Endodermal cell (in vitro differentiated cells): ENCODE measurements at regions not wholly inside any gene's neighbourhood (a gene's known extent, or its start where the extent isn't known, plus 50 kb on each side); places are given as distances from the start of the nearest gene placed in this dataset.

Experiments
- DNase-seq: peaks from one replicate; pipeline ENCODE4 v3.0.0-alpha.2; 2017
- H3K27ac ChIP-seq: 2 replicates; pipeline ENCODE4 v1.5.1; 2013; ENCODE audit warnings: mild to moderate bottlenecking, low read depth, low read length, moderate library complexity
- H3K27me3 ChIP-seq: 2 replicates; pipeline ENCODE4 v1.6.1; 2013; ENCODE audit warnings: mild to moderate bottlenecking, low read length, moderate library complexity; ENCODE audit not compliant: insufficient read depth, control insufficient read depth, poor library complexity, severe bottlenecking
- H3K36me3 ChIP-seq: 2 replicates; pipeline ENCODE4 v1.7.0; 2013; ENCODE audit warnings: mild to moderate bottlenecking, low read length, moderate library complexity; ENCODE audit not compliant: control insufficient read depth, insufficient read depth
- H3K4me1 ChIP-seq: one replicate; pipeline ENCODE4 v1.7.0; 2013; ENCODE audit warnings: low read length; ENCODE audit not compliant: control insufficient read depth, insufficient read depth
- H3K4me3 ChIP-seq: 2 replicates; pipeline ENCODE4 v1.5.1; 2013; ENCODE audit warnings: mild to moderate bottlenecking, low read length, moderate library complexity
- H3K9ac ChIP-seq: 2 replicates; pipeline ENCODE4 v1.6.1; 2013; ENCODE audit warnings: mild to moderate bottlenecking, low read length, moderate library complexity; ENCODE audit not compliant: poor library complexity, severe bottlenecking; ENCODE audit errors: extremely low read depth
- H3K9me3 ChIP-seq: 2 replicates; pipeline ENCODE4 v1.6.1; 2013; ENCODE audit warnings: mild to moderate bottlenecking, low read length, moderate library complexity; ENCODE audit not compliant: control insufficient read depth
- H3K27ac Mint-ChIP-seq: 2 replicates; pipeline ENCODE4 v1.8.0; 2020; ENCODE audit warnings: mixed read lengths
- H3K27me3 Mint-ChIP-seq: 2 replicates; pipeline ENCODE4 v1.8.0; 2021; ENCODE audit warnings: mild to moderate bottlenecking, mixed read lengths; ENCODE audit not compliant: insufficient read depth
- H3K36me3 Mint-ChIP-seq: 2 replicates; pipeline ENCODE4 v1.8.0; 2020; ENCODE audit warnings: low read depth, mixed read lengths
- H3K4me1 Mint-ChIP-seq: 2 replicates; pipeline ENCODE4 v1.8.0; 2020; ENCODE audit warnings: mixed read lengths
- H3K4me3 Mint-ChIP-seq: 2 replicates; pipeline ENCODE4 v1.8.0; 2020; ENCODE audit warnings: mild to moderate bottlenecking, moderate library complexity, mixed read lengths
- H3K9me3 Mint-ChIP-seq: 2 replicates; pipeline ENCODE4 v1.8.0; 2020; ENCODE audit warnings: mild to moderate bottlenecking, mixed read lengths
- WGBS, 2 experiments: methylation state at CpG; one replicate each; pipeline versions ENCODE4 v1.1.5 to v1.1.7; 2013; ENCODE audit warnings: missing lambda C conversion rate in 2 of 2, mixed read lengths in 1 of 2; ENCODE audit not compliant: insufficient coverage in 1 of 2, insufficient read length in 1 of 2; 5-methylcytosine and 5-hydroxymethylcytosine counted together
- TF ChIP-seq, protein P1 (sequence below): fragments of 200-600 bp; sonication (generic); conservative IDR thresholded peaks from 2 replicates; pipeline ENCODE4 v1.5.0; 2021; ENCODE audit warnings: antibody characterized with exemption, mild to moderate bottlenecking

DNA sequence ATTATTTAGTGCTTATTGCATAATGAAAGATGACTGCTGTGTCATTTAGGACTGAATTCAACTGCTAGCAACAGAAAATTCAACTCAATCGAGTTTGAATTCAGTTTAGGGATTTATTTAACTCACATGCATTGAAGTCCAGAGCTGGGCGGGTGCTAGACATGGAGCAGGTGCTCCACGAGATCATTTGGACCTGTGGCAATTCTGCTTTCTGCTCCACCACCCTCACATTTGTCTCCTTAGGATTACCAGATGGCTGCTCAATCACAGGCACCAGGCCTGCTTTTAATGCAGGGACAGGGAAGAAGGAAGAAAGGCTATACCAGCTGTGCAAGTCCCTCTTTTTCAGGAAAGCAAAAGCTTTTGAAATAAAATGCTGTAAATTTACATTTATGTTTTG is 572.9 kb upstream of the SLC8A1 start:
- H3K27me3 Mint-ChIP-seq, result no peaks in the 10 kb centered on the region
- no peak overlapping the region for H3K27ac Mint-ChIP-seq
- Histone ChIP-seq H3K27ac (no peak overlapping the region), H3K4me3 (no peak overlapping the region), H3K27me3 (no peaks in the 10 kb centered on the region), H3K36me3 (no peaks in the 10 kb centered on the region), H3K9ac (no peak overlapping the region), H3K9me3 (no peaks in the 10 kb centered on the region), H3K4me1 (no peaks in the 10 kb centered on the region)
- 87 to 100% methylated on average over 1 to 3 of the region's 3 CpGs for WGBS, 2 experiments
- H3K9me3 Mint-ChIP-seq, result no peaks in the 10 kb centered on the region
- H3K4me1 Mint-ChIP-seq, result no peaks in the 10 kb centered on the region
- H3K4me3 Mint-ChIP-seq, result no peak overlapping the region
- TF ChIP-seq, protein P1, sequence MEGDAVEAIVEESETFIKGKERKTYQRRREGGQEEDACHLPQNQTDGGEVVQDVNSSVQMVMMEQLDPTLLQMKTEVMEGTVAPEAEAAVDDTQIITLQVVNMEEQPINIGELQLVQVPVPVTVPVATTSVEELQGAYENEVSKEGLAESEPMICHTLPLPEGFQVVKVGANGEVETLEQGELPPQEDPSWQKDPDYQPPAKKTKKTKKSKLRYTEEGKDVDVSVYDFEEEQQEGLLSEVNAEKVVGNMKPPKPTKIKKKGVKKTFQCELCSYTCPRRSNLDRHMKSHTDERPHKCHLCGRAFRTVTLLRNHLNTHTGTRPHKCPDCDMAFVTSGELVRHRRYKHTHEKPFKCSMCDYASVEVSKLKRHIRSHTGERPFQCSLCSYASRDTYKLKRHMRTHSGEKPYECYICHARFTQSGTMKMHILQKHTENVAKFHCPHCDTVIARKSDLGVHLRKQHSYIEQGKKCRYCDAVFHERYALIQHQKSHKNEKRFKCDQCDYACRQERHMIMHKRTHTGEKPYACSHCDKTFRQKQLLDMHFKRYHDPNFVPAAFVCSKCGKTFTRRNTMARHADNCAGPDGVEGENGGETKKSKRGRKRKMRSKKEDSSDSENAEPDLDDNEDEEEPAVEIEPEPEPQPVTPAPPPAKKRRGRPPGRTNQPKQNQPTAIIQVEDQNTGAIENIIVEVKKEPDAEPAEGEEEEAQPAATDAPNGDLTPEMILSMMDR, result no peak
- no peak for DNase-seq
- no peaks in the 10 kb centered on the region for H3K36me3 Mint-ChIP-seq

DNA sequence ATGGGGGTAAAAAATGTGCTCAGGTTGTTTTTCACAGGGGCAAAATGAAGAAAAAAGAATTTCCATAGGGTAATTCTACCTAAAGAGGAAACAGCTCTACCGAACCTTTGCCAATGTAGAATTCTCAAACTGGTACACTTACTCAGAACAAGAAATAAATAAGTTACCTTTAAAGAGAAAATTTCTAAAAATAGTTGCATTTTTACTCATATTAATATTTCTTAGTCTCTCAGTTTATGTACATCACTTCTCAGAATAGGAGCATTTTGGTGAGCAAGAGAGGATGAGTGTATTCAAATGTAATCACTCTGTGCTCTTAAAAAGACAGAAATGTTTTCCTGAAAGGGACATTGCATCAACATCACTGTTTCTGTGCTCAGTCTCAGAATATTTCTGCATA is 574.7 kb upstream of the SLC8A1 start:
- no peaks in the 10 kb centered on the region for H3K4me1 ChIP-seq
- Mint-ChIP-seq H3K9me3 (peaks cover 2% of the 10 kb centered on the region), H3K27me3 (no peaks in the 10 kb centered on the region), H3K4me1 (no peaks in the 10 kb centered on the region), H3K4me3 (no peak overlapping the region), H3K27ac (no peak overlapping the region), H3K36me3 (no peaks in the 10 kb centered on the region)
- 100% methylated on average over 1 of the region's 1 CpG; no CpG with 5 or more reads in 1 of the 2 experiments for WGBS, 2 experiments
- H3K9ac ChIP-seq, result no peak overlapping the region
- DNase-seq, result no peak
- H3K27ac ChIP-seq, result no peak overlapping the region
- no peaks in the 10 kb centered on the region for H3K27me3 ChIP-seq
- H3K4me3 ChIP-seq, result no peak overlapping the region
- H3K9me3 ChIP-seq, result no peaks in the 10 kb centered on the region
- TF ChIP-seq, protein P1, result no peak
- H3K36me3 ChIP-seq, result no peaks in the 10 kb centered on the region

DNA sequence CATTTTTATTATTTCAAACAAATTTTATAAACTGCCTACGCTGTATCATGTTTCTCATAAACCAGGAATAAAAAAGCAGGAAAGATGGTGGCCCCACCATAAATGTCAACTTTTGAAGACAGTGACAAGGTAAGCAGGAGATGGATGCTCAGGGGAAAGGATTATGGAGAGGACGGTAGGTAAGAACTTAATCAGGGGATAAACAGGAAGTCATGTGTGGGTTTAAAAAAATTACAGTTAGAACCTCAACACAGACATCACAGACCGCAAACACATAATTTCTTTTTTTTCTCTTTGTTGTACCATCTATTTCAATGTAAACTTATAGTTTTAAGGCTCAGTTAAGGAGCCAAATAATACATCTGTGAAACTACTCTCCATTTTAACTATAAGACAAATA is 575.2 kb upstream of the SLC8A1 start:
- Histone ChIP-seq H3K4me3 (no peak overlapping the region), H3K27me3 (no peaks in the 10 kb centered on the region), H3K9ac (no peak overlapping the region), H3K36me3 (no peaks in the 10 kb centered on the region), H3K4me1 (no peaks in the 10 kb centered on the region), H3K27ac (no peak overlapping the region), H3K9me3 (no peaks in the 10 kb centered on the region)
- Mint-ChIP-seq H3K4me1 (no peaks in the 10 kb centered on the region), H3K9me3 (peaks cover 2% of the 10 kb centered on the region), H3K27me3 (no peaks in the 10 kb centered on the region), H3K36me3 (no peaks in the 10 kb centered on the region), H3K4me3 (no peak overlapping the region), H3K27ac (no peak overlapping the region)
- 100% methylated on average over 1 to 3 of the region's 3 CpGs for WGBS, 2 experiments
- TF ChIP-seq, protein P1, result no peak
- no peak for DNase-seq
